Endothelial cell of umbilical vein (primary cell): ENCODE measurements at regions not wholly inside any gene's neighbourhood (a gene's known extent, or its start where the extent isn't known, plus 50 kb on each side); places are given as distances from the start of the nearest gene placed in this dataset.

ENCODE experiments used
- BruUV-seq: library from RNA; stranded (reverse); fragments of 400-500 nt; replicated peaks from 2 replicates; lab custom pipeline; 2021; lab: Mats Ljungman, UMichigan
- CTCF ChIA-PET: fragments of 300-600, 350-600 bp; sonication (Branson Sonifier 250); formaldehyde crosslinking; loops from one replicate; lab custom pipeline; 2021; ENCODE audit warnings: antibody characterized with exemption, inconsistent platforms; lab: Charles Lee
- POLR2A ChIA-PET: fragments of 300-600, 350-600 bp; sonication (Branson Sonifier 250); formaldehyde crosslinking; loops from one replicate; lab custom pipeline; 2021; ENCODE audit warnings: antibody characterized with exemption, inconsistent platforms; lab: Charles Lee
- DNase-seq: peaks from one replicate; pipeline ENCODE4 v3.0.0-alpha.2; 2011; ENCODE audit warnings: low read depth, low spot score
- FAIRE-seq: peaks from 2 replicates; lab custom pipeline; 2011; peaks lifted over from hg19 to GRCh38; lab: Jason Lieb, UNC
- H2AFZ ChIP-seq: 2 replicates; pipeline ENCODE4 v1.6.0; 2012; ENCODE audit warnings: low read depth, low read length, control low read depth, inconsistent platforms
- H3K27ac ChIP-seq: 2 replicates; pipeline ENCODE4 v1.5.1; 2011; ENCODE audit warnings: low read depth, mild to moderate bottlenecking, control low read depth, low read length, moderate library complexity; ENCODE audit not compliant: insufficient read depth
- H3K27me3 ChIP-seq, 2 experiments: 2 replicates each; pipeline versions ENCODE4 v1.6.0 to v1.6.1; 2011; ENCODE audit warnings: low read length in 2 of 2, mixed read lengths in 1 of 2; ENCODE audit not compliant: control insufficient read depth in 2 of 2, insufficient read depth in 2 of 2
- H3K36me3 ChIP-seq, 2 experiments: 2 replicates in 1 of 2; 3 replicates in 1 of 2; pipeline ENCODE4 v1.5.1; 2011; ENCODE audit warnings: low read length in 2 of 2, mild to moderate bottlenecking in 1 of 2, moderate library complexity in 1 of 2; ENCODE audit not compliant: control insufficient read depth in 2 of 2, insufficient read depth in 2 of 2; ENCODE audit errors: extremely low read depth in 1 of 2
- H3K4me1 ChIP-seq: 3 replicates; pipeline ENCODE4 v1.5.1; 2011; ENCODE audit warnings: mild to moderate bottlenecking, low read length; ENCODE audit not compliant: control insufficient read depth, insufficient read depth; ENCODE audit errors: extremely low read depth
- H3K4me2 ChIP-seq: 2 replicates; pipeline ENCODE4 v1.6.1; 2011; ENCODE audit warnings: low read length, control low read depth, mixed read lengths; ENCODE audit not compliant: insufficient read depth
- H3K4me3 ChIP-seq, 3 experiments: fragments of 200-600 bp in 1 of 3; sonication (generic), shearing (Covaris generic) in 1 of 3; replicated peaks in 1 of 3; 2 replicates each; pipeline ENCODE4 v1.5.1; 2011 to 2016; ENCODE audit warnings: control low read depth in 3 of 3, low read length in 3 of 3, mild to moderate bottlenecking in 2 of 3, inconsistent platforms in 1 of 3, low read depth in 1 of 3, moderate library complexity in 1 of 3; ENCODE audit not compliant: insufficient read depth in 1 of 3
- H3K79me2 ChIP-seq: 2 replicates; pipeline ENCODE4 v1.6.0; 2012; ENCODE audit warnings: low read length, inconsistent platforms; ENCODE audit not compliant: control insufficient read depth, insufficient read depth
- H3K9ac ChIP-seq: replicated peaks from 2 replicates; pipeline ENCODE3; 2011; ENCODE audit warnings: low read length, control low read depth; ENCODE audit not compliant: insufficient read depth; ENCODE audit errors: extremely low read depth
- H3K9me1 ChIP-seq: replicated peaks from 3 replicates; pipeline ENCODE4 v1.6.0; 2011; ENCODE audit warnings: mild to moderate bottlenecking, low read length; ENCODE audit not compliant: control insufficient read depth, insufficient read depth; ENCODE audit errors: extremely low read depth
- H3K9me3 ChIP-seq: replicated peaks from 2 replicates; pipeline ENCODE4 v1.5.1; 2012; ENCODE audit warnings: low read length, inconsistent platforms; ENCODE audit not compliant: control insufficient read depth, insufficient read depth
- H4K20me1 ChIP-seq: replicated peaks from 2 replicates; pipeline ENCODE3; 2011; ENCODE audit warnings: mild to moderate bottlenecking, low read length; ENCODE audit not compliant: control insufficient read depth, insufficient read depth; ENCODE audit errors: extremely low read depth
- CTCF ChIP-seq, 2 donors: IDR thresholded peaks; 1 replicate in 1 of 2; 2 replicates in 1 of 2; pipeline ENCODE4 v1.5.1; 2011; ENCODE audit warnings: low read length in 2 of 2, mild to moderate bottlenecking in 2 of 2, moderate library complexity in 2 of 2, control low read depth in 1 of 2, inconsistent platforms in 1 of 2, low read depth in 1 of 2; ENCODE audit not compliant: insufficient read depth in 1 of 2; ENCODE audit errors: extremely low read depth in 1 of 2
- EZH2 ChIP-seq: IDR thresholded peaks from 2 replicates; pipeline ENCODE4 v1.6.1; 2012; ENCODE audit warnings: borderline replicate concordance, low read depth, mild to moderate bottlenecking, moderate library complexity, low read length, inconsistent platforms; ENCODE audit not compliant: severe bottlenecking
- FOS ChIP-seq: IDR thresholded peaks from 2 replicates; pipeline ENCODE4 v1.6.1; 2011; ENCODE audit warnings: mild to moderate bottlenecking, low read length, moderate library complexity, borderline replicate concordance; ENCODE audit not compliant: insufficient read depth
- GATA2 ChIP-seq: IDR thresholded peaks from 2 replicates; pipeline ENCODE4 v1.7.0; 2011; ENCODE audit warnings: low read depth, mild to moderate bottlenecking, moderate library complexity, mixed read lengths, low read length; ENCODE audit not compliant: insufficient read length, insufficient read depth
- JUN ChIP-seq: IDR thresholded peaks from 2 replicates; pipeline ENCODE4 v1.6.1; 2011; ENCODE audit warnings: borderline replicate concordance, low read depth; ENCODE audit not compliant: insufficient read length, insufficient read depth
- MAX ChIP-seq: IDR thresholded peaks from 2 replicates; pipeline ENCODE4 v1.6.1; 2011; ENCODE audit not compliant: insufficient read depth, insufficient read length
- MYC ChIP-seq: IDR thresholded peaks from one replicate; pipeline ENCODE4 v1.6.1; 2011; ENCODE audit warnings: mild to moderate bottlenecking, low read depth, low read length
- POLR2A ChIP-seq: IDR thresholded peaks from 2 replicates; pipeline ENCODE4 v1.6.1; 2012; ENCODE audit warnings: low read depth, mild to moderate bottlenecking, control low read depth, low read length
- POLR2AphosphoS5 ChIP-seq: IDR thresholded peaks from 2 replicates; pipeline ENCODE4 v1.6.1; 2012; ENCODE audit warnings: low read depth, mild to moderate bottlenecking, control low read depth, low read length, moderate library complexity; ENCODE audit not compliant: insufficient read depth
- dilution Hi-C: fragments of 300-500 bp; cut with MboI; formaldehyde crosslinking; loops from one replicate; pipeline ENCODE4 v1.15.0; 2019; ENCODE audit warnings: low sequenced_read_pairs; ENCODE audit not compliant: extremely low pct_ligation_motif_present
- intact Hi-C: fragments of 100-400 bp; cut with micrococcal nuclease; formaldehyde crosslinking; loops from one replicate; pipeline ENCODE4 v1.10.0; 2022

GRCh38 chr17:17414341-17414805 lies 62.4 kb upstream of the MED9 start:
- Histone ChIP-seq H3K4me2 (no peak overlapping the region), H3K36me3 (no peaks in the 10 kb centered on the region), H3K79me2 (no peaks in the 10 kb centered on the region), H3K4me3 (no peak overlapping the region), H2AFZ (no peak overlapping the region), H3K27ac (no peak overlapping the region), H3K27me3 (no peaks in the 10 kb centered on the region), H4K20me1 (no peaks in the 10 kb centered on the region), H3K9me1 (no peaks in the 10 kb centered on the region), H3K4me1 (peaks cover 38% of the 10 kb centered on the region), H3K9me3 (no peaks in the 10 kb centered on the region), H3K9ac (no peak overlapping the region)
- intact Hi-C loops: loop anchor here (10.0 kb wide), 1 partner anchor 980 kb away; no protein-coding TSS in a partner anchor
- no TSS peak for BruUV-seq
- ChIA-PET CTCF (interaction anchor here (0.6 to 1.8 kb wide), 3 partner anchors 58 to 182 kb away, joined by 3 to 4 read pairs (median 3); no protein-coding TSS in a partner anchor), POLR2A (no interaction called here)
- no peak for DNase-seq
- dilution Hi-C loops: no loop called here
- no peak for FAIRE-seq
- TF ChIP-seq JUN: no peak
- no peak for TF ChIP-seq CTCF (IDR thresholded peaks at IDR 0.05; ENCODE audit: extremely low read depth in 1 of 2, insufficient read depth in 1 of 2, low read depth in 1 of 2, low read length in 2 of 2)
- TF ChIP-seq POLR2A: no peak
- no peak for TF ChIP-seq GATA2
- no peak for TF ChIP-seq EZH2

GRCh38 chr17:17415006-17415405 lies 61.8 kb upstream of the MED9 start:
- H3K9me3 ChIP-seq: no peaks in the 10 kb centered on the region
- H3K9me1 ChIP-seq: no peaks in the 10 kb centered on the region
- H3K9ac ChIP-seq: no peak overlapping the region
- no peak overlapping the region for H3K27ac ChIP-seq
- H3K4me3 ChIP-seq: no peak overlapping the region
- H3K27me3 ChIP-seq: no peaks in the 10 kb centered on the region
- no peaks in the 10 kb centered on the region for H3K36me3 ChIP-seq
- H3K4me2 ChIP-seq: no peak overlapping the region
- no peak for DNase-seq
- peaks cover 42% of the 10 kb centered on the region for H3K4me1 ChIP-seq
- no peaks in the 10 kb centered on the region for H3K79me2 ChIP-seq
- intact Hi-C loops (loop anchor here (10.0 kb wide), 1 partner anchor 980 kb away; no protein-coding TSS in a partner anchor), dilution Hi-C loops (no loop called here)
- TF ChIP-seq CTCF (IDR thresholded peaks at IDR 0.05; ENCODE audit: extremely low read depth in 1 of 2, insufficient read depth in 1 of 2, low read depth in 1 of 2, low read length in 2 of 2) (no peak), GATA2 (no peak), MYC (no peak), POLR2AphosphoS5 (no peak), FOS (no peak), POLR2A (no peak), JUN (no peak), EZH2 (no peak), MAX (no peak)
- no peaks in the 10 kb centered on the region for H4K20me1 ChIP-seq
- H2AFZ ChIP-seq: no peak overlapping the region
- POLR2A ChIA-PET: no interaction called here
- no peak for FAIRE-seq
- CTCF ChIA-PET: interaction anchor here (0.6 to 1.8 kb wide), 3 partner anchors 59 to 182 kb away, joined by 3 to 4 read pairs (median 3); no protein-coding TSS in a partner anchor
- no TSS peak for BruUV-seq
